Right lobe of liver (tissue), 6 donors: ENCODE measurements at regions not wholly inside any gene's neighbourhood (a gene's known extent, or its start where the extent isn't known, plus 50 kb on each side); places are given as distances from the start of the nearest gene placed in this dataset.

Source experiments
- ATAC-seq, 4 donors: fragments of 200-7000 bp; cut with Tn5 transposase; one replicate each; pipeline ENCODE4 v1.9.1; 2020; ENCODE audit warnings: mild to moderate bottlenecking in 4 of 4, moderate library complexity in 4 of 4
- DNase-seq, 3 donors: peaks; one replicate each; pipeline ENCODE4 v3.0.0-alpha.2; 2020
- H3K27ac ChIP-seq, 3 donors: fragments of 200-600 bp; one replicate each; pipeline ENCODE4 v1.8.0; 2022
- H3K27me3 ChIP-seq, 2 donors: fragments of 200-600 bp; one replicate each; pipeline ENCODE4 v1.8.0; 2022
- H3K36me3 ChIP-seq, 4 donors: fragments of 200-600 bp; sonication (generic) in 1 of 4; one replicate each; pipeline versions ENCODE4 v1.5.1 to v1.8.0; 2017 to 2022; ENCODE audit warnings: control low read depth in 1 of 4
- H3K4me1 ChIP-seq, 4 donors: fragments of 200-600 bp; sonication (generic) in 1 of 4; one replicate each; pipeline versions ENCODE4 v1.5.1 to v1.8.0; 2017 to 2022; ENCODE audit warnings: control low read depth in 1 of 4
- H3K4me3 ChIP-seq, 3 donors: fragments of 200-600 bp; one replicate each; pipeline ENCODE4 v1.8.0; 2022
- H3K9me3 ChIP-seq, 4 donors: fragments of 200-600 bp; sonication (generic) in 1 of 4; one replicate each; pipeline versions ENCODE4 v1.5.1 to v1.8.0; 2017 to 2022; ENCODE audit warnings: control low read depth in 1 of 4
- CTCF ChIP-seq, 4 donors: fragments of 200-600 bp in 3 of 4; fragments of 450-650 bp in 1 of 4; IDR thresholded peaks; one replicate each; pipeline versions ENCODE4 v1.5.1 to v1.8.0; 2016 to 2022; ENCODE audit warnings: antibody characterized with exemption in 4 of 4, mild to moderate bottlenecking in 2 of 4
- POLR2A ChIP-seq: fragments of 450-650 bp; IDR thresholded peaks from one replicate; pipeline ENCODE4 v1.6.1; 2017; ENCODE audit warnings: antibody characterized with exemption, mild to moderate bottlenecking
- WGBS: methylation state at CpG from one replicate; pipeline ENCODE4 v1.1.6; 2018; ENCODE audit warnings: low coverage, low lambda C conversion rate; ENCODE audit not compliant: insufficient coverage; ENCODE audit errors: missing lambda C conversion rate; 5-methylcytosine and 5-hydroxymethylcytosine counted together
- intact Hi-C, 2 donors: fragments of 100-400 bp; cut with DNase I; formaldehyde crosslinking; loops; one replicate each; pipeline versions ENCODE4 v1.11.2 to v1.14.1; 2022
- donor health status: DM: no; HTN: yes; CAD: no.
- donor health status: DM: no; HTN: no; CAD: no.
- donor health status: DM: no; HTN: no; CAD: no.
- donor health status: DM: no; HTN: yes; CAD: no.
- donor health status: DM: no; HTN: yes; CAD: no.

GRCh38 chr7:156127166-156128134, 315.2 kb upstream of the SHH start:
- no peak for DNase-seq

GRCh38 chr7:156125841-156126730, 313.8 kb upstream of the SHH start:
- DNase-seq: no peak

More at GRCh38 chr7:156127166-156128134, 315.2 kb upstream of the SHH start:
- H3K27ac ChIP-seq: no peak overlapping the region
- no peak overlapping the region for H3K4me3 ChIP-seq
- no peaks in the 10 kb centered on the region for H3K36me3 ChIP-seq
- no peaks in the 10 kb centered on the region for H3K27me3 ChIP-seq
- 70% methylated on average over 16 of the region's 35 CpGs for WGBS
- no peaks in the 10 kb centered on the region for H3K9me3 ChIP-seq
- TF ChIP-seq POLR2A (no peak), CTCF (IDR thresholded peaks at IDR 0.05) (no peak)
- no peak for ATAC-seq
- H3K4me1 ChIP-seq: no peaks in the 10 kb centered on the region
- intact Hi-C loops: no loop called here

GRCh38 chr7:156124356-156124755, 312.1 kb upstream of the SHH start:
- TF ChIP-seq POLR2A (no peak), CTCF (IDR thresholded peaks at IDR 0.05) (no peak)
- Histone ChIP-seq H3K27ac (no peak overlapping the region), H3K4me1 (no peaks in the 10 kb centered on the region), H3K9me3 (no peaks in the 10 kb centered on the region), H3K27me3 (no peaks in the 10 kb centered on the region), H3K4me3 (no peak overlapping the region), H3K36me3 (no peaks in the 10 kb centered on the region)
- DNase-seq (no peak), ATAC-seq (no peak)
- no CpG with 5 or more reads among the region's 18 CpGs for WGBS
- intact Hi-C loops: no loop called here

More at GRCh38 chr7:156125841-156126730, 313.8 kb upstream of the SHH start:
- TF ChIP-seq CTCF (IDR thresholded peaks at IDR 0.05): no peak
- no peak for TF ChIP-seq POLR2A
- no peak overlapping the region for H3K4me3 ChIP-seq
- no peaks in the 10 kb centered on the region for H3K27me3 ChIP-seq
- no peak overlapping the region for H3K27ac ChIP-seq
- ATAC-seq: no peak
- intact Hi-C loops: no loop called here
- WGBS: 90% methylated on average over 12 of the region's 23 CpGs
- H3K9me3 ChIP-seq: no peaks in the 10 kb centered on the region
- no peaks in the 10 kb centered on the region for H3K36me3 ChIP-seq
- no peaks in the 10 kb centered on the region for H3K4me1 ChIP-seq

- no peak for DNase-seq
- H3K9me3 ChIP-seq: no peaks in the 10 kb centered on the region
- H3K4me3 ChIP-seq: no peak overlapping the region
- no peaks in the 10 kb centered on the region for H3K27me3 ChIP-seq
- ATAC-seq: no peak
- intact Hi-C loops: no loop called here
- no peak overlapping the region for H3K27ac ChIP-seq
- TF ChIP-seq CTCF (IDR thresholded peaks at IDR 0.05) (no peak), POLR2A (no peak)
- no peaks in the 10 kb centered on the region for H3K4me1 ChIP-seq
- WGBS: 100% methylated on average over 5 of the region's 25 CpGs
- no peaks in the 10 kb centered on the region for H3K36me3 ChIP-seq
Observed at GRCh38 chr7:156123362-156123761, 311.1 kb upstream of the SHH start.
